ENCODE measurements at regions not wholly inside any gene's neighbourhood (a gene's known extent, or its start where the extent isn't known, plus 50 kb on each side); places are given as distances from the start of the nearest gene placed in this dataset.

DNA sequence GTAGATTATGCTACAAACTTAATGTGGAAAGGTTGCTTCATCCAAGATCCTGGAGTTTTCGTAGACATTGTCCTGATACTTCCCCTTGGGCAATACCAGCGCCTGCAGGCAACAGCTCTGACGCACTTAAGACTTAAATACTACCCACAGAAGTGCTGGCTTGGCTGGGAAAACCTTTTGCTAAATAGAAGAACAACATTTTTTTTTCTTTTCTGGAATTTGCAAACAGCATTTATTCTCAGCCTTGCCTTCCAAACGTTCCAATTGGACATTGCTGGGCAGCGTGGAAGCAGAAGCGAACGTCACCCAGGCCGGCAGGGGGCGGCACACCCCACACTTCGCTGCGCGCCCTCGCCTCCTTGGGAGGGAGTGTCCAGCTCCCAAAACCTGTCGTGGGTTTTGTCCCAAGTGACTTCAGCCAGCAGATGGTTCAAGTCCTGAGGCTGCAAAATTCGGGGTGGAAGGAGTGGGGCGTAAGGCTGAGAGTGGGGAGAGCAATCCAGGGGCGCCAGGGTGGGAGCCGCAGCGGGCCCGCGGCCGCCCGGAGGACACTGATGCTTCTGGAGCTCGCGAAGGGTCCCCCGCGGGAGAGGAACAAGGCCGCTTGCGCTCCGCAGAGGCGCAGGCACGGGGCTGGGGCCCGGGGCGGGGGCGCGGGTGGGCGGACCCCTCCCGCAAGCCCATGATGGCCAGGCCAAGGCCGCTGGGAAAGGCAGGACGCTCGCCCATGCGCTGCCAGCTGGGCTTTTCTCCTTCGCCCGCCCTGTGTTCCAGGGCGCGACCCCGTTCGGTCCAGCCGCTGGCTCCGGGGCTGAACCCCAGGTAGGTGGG is 60.8 kb upstream of the MAP3K4 start (continued):
- TF ChIP-seq, protein P1, sequence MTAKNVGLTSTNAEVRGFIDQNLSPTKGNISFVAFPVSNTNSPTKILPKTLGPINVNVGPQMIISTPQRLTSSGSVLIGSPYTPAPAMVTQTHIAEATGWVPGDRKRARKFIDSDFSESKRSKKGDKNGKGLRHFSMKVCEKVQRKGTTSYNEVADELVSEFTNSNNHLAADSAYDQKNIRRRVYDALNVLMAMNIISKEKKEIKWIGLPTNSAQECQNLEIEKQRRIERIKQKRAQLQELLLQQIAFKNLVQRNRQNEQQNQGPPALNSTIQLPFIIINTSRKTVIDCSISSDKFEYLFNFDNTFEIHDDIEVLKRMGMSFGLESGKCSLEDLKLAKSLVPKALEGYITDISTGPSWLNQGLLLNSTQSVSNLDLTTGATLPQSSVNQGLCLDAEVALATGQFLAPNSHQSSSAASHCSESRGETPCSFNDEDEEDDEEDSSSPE (CRISPR knock-in tag; IDR thresholded peaks at IDR 0.05), result no peak
- TF ChIP-seq ZNF546 (CRISPR knock-in tag; conservative IDR thresholded peaks at IDR 0.05), result no peak

DNA sequence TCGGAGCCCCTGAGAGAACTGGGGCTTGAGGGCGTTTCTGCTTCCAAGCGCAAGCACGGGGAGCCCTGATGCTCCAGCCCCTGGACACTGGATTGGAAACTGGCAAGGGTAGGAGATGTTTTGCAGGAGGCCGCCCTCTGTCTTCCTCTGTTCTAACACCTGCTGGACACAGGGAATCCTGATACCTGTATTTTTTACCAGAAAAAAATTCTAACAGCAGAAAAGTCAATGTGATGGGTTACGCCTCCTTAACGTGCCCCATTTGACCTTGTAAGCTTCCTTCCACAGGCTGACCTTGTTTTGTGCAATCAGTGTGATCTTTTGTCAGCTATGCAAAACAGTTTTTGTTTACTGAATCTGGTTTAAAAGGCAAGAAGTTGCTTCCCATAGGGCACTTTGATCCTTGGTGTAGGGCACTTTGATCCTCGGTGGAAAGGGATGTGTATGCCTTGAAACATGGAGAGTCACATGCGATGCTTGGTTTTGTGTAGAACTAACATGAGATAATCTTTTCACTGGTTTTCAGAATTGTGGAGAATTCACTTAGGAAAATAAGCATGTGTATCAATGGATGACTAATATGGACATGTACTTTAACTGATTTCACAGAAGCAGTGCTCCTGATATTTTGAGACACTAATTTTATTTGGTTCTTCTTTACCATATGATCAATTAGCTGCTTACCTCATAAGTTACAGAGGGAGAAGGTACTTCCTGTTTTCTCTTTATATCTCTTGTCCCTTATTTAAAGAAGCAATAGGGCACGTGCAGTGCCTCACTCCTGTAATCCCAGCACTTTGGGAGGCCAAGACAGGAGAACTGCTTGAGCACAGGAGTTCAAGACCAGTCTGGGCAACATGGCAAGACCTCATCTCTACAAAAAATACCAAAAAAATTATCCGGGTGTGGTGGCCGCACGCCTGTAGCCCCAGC is 59.9 kb upstream of the MAP3K4 start:
- no TSS peak for BruUV-seq (replicated peaks)
- no peak overlapping the region for H2AFZ ChIP-seq (ENCODE audit: low read length)
- no peak for DNase-seq (ENCODE audit: low spot score)
- H4K20me1 ChIP-seq (ENCODE audit: insufficient read depth, low read length), result no peaks in the 10 kb centered on the region
- ChIA-PET CTCF (ENCODE audit: low intra/inter-chr PET ratio, low total read pairs) (interaction anchor here (0.9 to 3.1 kb wide), 4 partner anchors 62 to 442 kb away, joined by 3 to 48 read pairs (median 24); no protein-coding TSS in a partner anchor), POLR2A (interaction anchor here (1.0 kb wide), 1 partner anchor 61 kb away, joined by 3 read pairs; no protein-coding TSS in a partner anchor)
- 23% methylated on average over 8 of the region's 13 CpGs for WGBS (ENCODE audit: low lambda C conversion rate)
- H3K36me3 ChIP-seq (replicated peaks in 1 of 2; ENCODE audit: control insufficient read depth in 1 of 2, insufficient read depth in 2 of 2, low read length in 2 of 2), result no peaks in the 10 kb centered on the region
- peak overlapping the region; percentile 52 to 77 (median 54); a peak in 5 of 6 replicates for H3K4me3 ChIP-seq (replicated peaks in 1 of 3; ENCODE audit: insufficient read depth in 1 of 3, low read depth in 2 of 3, low read length in 3 of 3)
- no peak overlapping the region for H3K9ac ChIP-seq (ENCODE audit: insufficient read depth, low read depth, low read length)
- no peaks in the 10 kb centered on the region for H3K79me2 ChIP-seq (ENCODE audit: insufficient read depth, low read length)
- peak overlapping the region; percentile 100 for H3K4me2 ChIP-seq (ENCODE audit: low read depth, low read length)
- peak; percentile 84 for ATAC-seq
- H3K27ac ChIP-seq (ENCODE audit: extremely low read length, insufficient read depth, low read length), result no peak overlapping the region
- peaks cover 10% of the 10 kb centered on the region for H3K4me1 ChIP-seq (ENCODE audit: insufficient read depth, low read length)
- intact Hi-C loops (cut with micrococcal nuclease; ENCODE audit: unreplicated experiment) (loop anchor here (5.0 to 10.0 kb wide), 2 partner anchors 163 to 199 kb away; no protein-coding TSS in a partner anchor), in situ Hi-C loops (cut with HindIII; ENCODE audit: extremely low pct_ligation_motif_present, low pct_unique_long_range_greater_than_20kb) (loop anchor here (5.0 kb wide), 1 partner anchor 441 kb away; no protein-coding TSS in a partner anchor)
- H3K9me3 ChIP-seq (ENCODE audit: low read length), result no peaks in the 10 kb centered on the region
- peak; percentile 57 for FAIRE-seq
- peaks cover 0 to 5% of the 10 kb centered on the region in 2 experiments; a peak in 3 of 5 replicates for H3K27me3 ChIP-seq (ENCODE audit: control insufficient read depth in 1 of 2, insufficient read depth in 2 of 2, low read length in 2 of 2)
- TF ChIP-seq, protein P2, sequence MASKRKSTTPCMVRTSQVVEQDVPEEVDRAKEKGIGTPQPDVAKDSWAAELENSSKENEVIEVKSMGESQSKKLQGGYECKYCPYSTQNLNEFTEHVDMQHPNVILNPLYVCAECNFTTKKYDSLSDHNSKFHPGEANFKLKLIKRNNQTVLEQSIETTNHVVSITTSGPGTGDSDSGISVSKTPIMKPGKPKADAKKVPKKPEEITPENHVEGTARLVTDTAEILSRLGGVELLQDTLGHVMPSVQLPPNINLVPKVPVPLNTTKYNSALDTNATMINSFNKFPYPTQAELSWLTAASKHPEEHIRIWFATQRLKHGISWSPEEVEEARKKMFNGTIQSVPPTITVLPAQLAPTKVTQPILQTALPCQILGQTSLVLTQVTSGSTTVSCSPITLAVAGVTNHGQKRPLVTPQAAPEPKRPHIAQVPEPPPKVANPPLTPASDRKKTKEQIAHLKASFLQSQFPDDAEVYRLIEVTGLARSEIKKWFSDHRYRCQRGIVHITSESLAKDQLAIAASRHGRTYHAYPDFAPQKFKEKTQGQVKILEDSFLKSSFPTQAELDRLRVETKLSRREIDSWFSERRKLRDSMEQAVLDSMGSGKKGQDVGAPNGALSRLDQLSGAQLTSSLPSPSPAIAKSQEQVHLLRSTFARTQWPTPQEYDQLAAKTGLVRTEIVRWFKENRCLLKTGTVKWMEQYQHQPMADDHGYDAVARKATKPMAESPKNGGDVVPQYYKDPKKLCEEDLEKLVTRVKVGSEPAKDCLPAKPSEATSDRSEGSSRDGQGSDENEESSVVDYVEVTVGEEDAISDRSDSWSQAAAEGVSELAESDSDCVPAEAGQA (IDR thresholded peaks at IDR 0.05; ENCODE audit: low read depth), result no peak
- TF ChIP-seq, protein P2 (CRISPR knock-in tag; IDR thresholded peaks at IDR 0.05; ENCODE audit: borderline replicate concordance), result no peak
- no peak for TF ChIP-seq FOXP1 (IDR thresholded peaks at IDR 0.05)
- TF ChIP-seq FOXP1 (CRISPR knock-in tag; IDR thresholded peaks at IDR 0.05), result peak; percentile 31; the same call in 1 of the 2 replicates
- TF ChIP-seq HOXA9 (CRISPR knock-in tag; IDR thresholded peaks at IDR 0.05; ENCODE audit: borderline replicate concordance), result 0 out of 2 replicates have a peak, but pooled peaks have one; percentile 40
- no peak for TF ChIP-seq ZBTB7B (CRISPR knock-in tag; IDR thresholded peaks at IDR 0.05)
- no peak for TF ChIP-seq CHD2 (IDR thresholded peaks at IDR 0.05; ENCODE audit: low read depth, low read length)
- TF ChIP-seq ZNF337 (CRISPR knock-in tag; IDR thresholded peaks at IDR 0.05; ENCODE audit: borderline replicate concordance, low read depth), result no peak

Measured in HepG2 (cell line).